HL-60 (cell line): ENCODE measurements at regions not wholly inside any gene's neighbourhood (a gene's known extent, or its start where the extent isn't known, plus 50 kb on each side); places are given as distances from the start of the nearest gene placed in this dataset.

Source experiments
- CTCF ChIP-seq: IDR thresholded peaks from one replicate; pipeline ENCODE4 v1.5.1; 2011; ENCODE audit warnings: low read length, control low read depth, inconsistent platforms; ENCODE audit not compliant: insufficient read depth
- POLR2AphosphoS5 ChIP-seq: IDR thresholded peaks from 2 replicates; pipeline ENCODE4 v1.6.1; 2012; ENCODE audit warnings: low read depth
- REST ChIP-seq: IDR thresholded peaks from 2 replicates; pipeline ENCODE4 v1.6.1; 2012; ENCODE audit warnings: low read depth; ENCODE audit not compliant: insufficient replicate concordance

GRCh38 chr14:58881433-58881832, 243.7 kb downstream of the DACT1 start:
- TF ChIP-seq POLR2AphosphoS5 (no peak), CTCF (no peak), REST (no peak)
